Small intestine (tissue), 7 donors: ENCODE measurements at regions not wholly inside any gene's neighbourhood (a gene's known extent, or its start where the extent isn't known, plus 50 kb on each side); places are given as distances from the start of the nearest gene placed in this dataset.

Experiments used
- DNase-seq, 2 donors: peaks; one replicate each; pipeline versions ENCODE4 v3.0.0 to v3.0.0-alpha.2; 2013
- FAIRE-seq: peaks from 2 replicates; lab custom pipeline; 2012; peaks lifted over from hg19 to GRCh38; lab: Jason Lieb, UNC
- H3K27ac ChIP-seq, 3 donors: one replicate each; pipeline ENCODE4 v1.5.1; 2013; ENCODE audit warnings: low read length in 2 of 3, mild to moderate bottlenecking in 2 of 3, control low read depth in 1 of 3, inconsistent platforms in 1 of 3, low read depth in 1 of 3, moderate library complexity in 1 of 3
- H3K27me3 ChIP-seq, 3 donors: one replicate each; pipeline ENCODE4 v1.6.1; 2013; ENCODE audit warnings: low read length in 3 of 3, inconsistent platforms in 1 of 3; ENCODE audit not compliant: control insufficient read depth in 3 of 3, insufficient read depth in 3 of 3
- H3K36me3 ChIP-seq, 3 donors: one replicate each; pipeline ENCODE4 v1.6.1; 2013; ENCODE audit warnings: low read length in 3 of 3, inconsistent platforms in 1 of 3, low read depth in 1 of 3, mild to moderate bottlenecking in 1 of 3, moderate library complexity in 1 of 3; ENCODE audit not compliant: control insufficient read depth in 3 of 3, insufficient read depth in 2 of 3
- H3K4me1 ChIP-seq, 3 donors: one replicate each; pipeline ENCODE4 v1.6.1; 2013; ENCODE audit warnings: low read length in 2 of 3, inconsistent platforms in 1 of 3, low read depth in 1 of 3, mild to moderate bottlenecking in 1 of 3, moderate library complexity in 1 of 3; ENCODE audit not compliant: control insufficient read depth in 3 of 3, insufficient read depth in 2 of 3
- H3K4me3 ChIP-seq, 3 donors: one replicate each; pipeline ENCODE4 v1.5.1; 2013; ENCODE audit warnings: low read length in 3 of 3, control low read depth in 1 of 3, inconsistent platforms in 1 of 3, low read depth in 1 of 3, mild to moderate bottlenecking in 1 of 3, moderate library complexity in 1 of 3
- H3K9me3 ChIP-seq, 2 donors: one replicate each; pipeline ENCODE4 v1.6.1; 2013; ENCODE audit warnings: low read depth in 1 of 2, low read length in 1 of 2; ENCODE audit not compliant: control insufficient read depth in 2 of 2, insufficient read depth in 1 of 2
- WGBS, 3 donors: extraction: QIAGEN DNeasy Blood & Tissue Kit; methylation state at CpG; one replicate each; pipeline ENCODE4 v1.1.7; 2013; 5-methylcytosine and 5-hydroxymethylcytosine counted together
- donor health status: healthy with polysubstance abuse.
- donor health status: control.
- donor health status: control.
- donor health status: Bipolar disorder and iron deficiency.
- donor health status: healthy.

DNA sequence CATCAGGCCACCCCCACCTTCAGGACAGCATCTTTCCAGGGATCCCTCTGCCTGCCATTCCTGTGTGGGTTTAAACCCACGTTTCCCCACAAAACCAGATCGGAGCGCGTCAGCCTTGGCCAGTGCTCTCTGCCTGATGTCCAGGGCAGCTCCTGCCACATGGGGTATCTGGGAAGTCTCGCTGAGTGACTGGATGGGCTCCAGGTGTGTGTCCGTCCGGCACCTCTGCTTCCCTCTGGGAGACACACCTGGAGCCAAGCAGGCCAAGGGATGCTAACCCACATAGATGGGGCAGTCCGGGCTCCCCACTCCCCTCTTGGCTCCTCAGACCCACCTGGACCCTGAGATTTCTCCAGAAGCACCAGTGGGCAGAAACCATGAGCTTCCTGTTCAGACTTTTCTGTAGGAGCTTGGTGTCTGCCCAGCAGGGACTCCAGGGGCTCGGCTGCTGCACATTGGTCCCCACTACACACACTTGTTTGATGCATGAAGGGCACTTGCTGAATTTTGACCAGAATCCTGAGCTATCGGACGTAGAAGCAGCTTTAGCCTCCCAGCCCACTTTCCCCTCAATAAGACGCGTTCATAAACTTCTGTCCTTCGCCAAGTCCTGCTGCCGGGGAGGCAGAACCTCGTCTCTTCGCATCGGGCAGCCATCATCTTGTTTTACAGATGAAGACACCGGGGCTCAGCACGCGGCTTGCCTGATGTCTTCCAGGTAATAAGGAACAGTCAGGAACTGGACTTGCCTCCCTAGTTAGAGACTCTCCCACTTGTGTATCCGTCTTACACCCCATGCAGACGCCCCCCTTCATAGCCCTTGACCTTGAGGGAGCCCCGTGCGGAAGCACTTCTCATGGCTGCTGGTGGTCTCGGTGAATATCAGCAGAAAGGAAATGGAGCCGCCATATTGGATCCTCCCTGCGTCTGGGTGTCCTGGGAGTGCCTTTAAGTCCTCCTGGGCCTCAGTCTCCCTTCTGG, 91.6 kb upstream of the ZNF469 start:
- Histone ChIP-seq H3K27ac (no peak overlapping the region), H3K4me3 (no peak overlapping the region), H3K4me1 (no peaks in the 10 kb centered on the region), H3K27me3 (no peaks in the 10 kb centered on the region), H3K9me3 (peaks cover 0 to 15% of the 10 kb centered on the region in 2 donors), H3K36me3 (no peaks in the 10 kb centered on the region)
- DNase-seq = no peak
- FAIRE-seq = no peak
- 73 to 82% (median 79%) methylated on average over 28 of the region's 28 CpGs for WGBS, 3 donors

DNA sequence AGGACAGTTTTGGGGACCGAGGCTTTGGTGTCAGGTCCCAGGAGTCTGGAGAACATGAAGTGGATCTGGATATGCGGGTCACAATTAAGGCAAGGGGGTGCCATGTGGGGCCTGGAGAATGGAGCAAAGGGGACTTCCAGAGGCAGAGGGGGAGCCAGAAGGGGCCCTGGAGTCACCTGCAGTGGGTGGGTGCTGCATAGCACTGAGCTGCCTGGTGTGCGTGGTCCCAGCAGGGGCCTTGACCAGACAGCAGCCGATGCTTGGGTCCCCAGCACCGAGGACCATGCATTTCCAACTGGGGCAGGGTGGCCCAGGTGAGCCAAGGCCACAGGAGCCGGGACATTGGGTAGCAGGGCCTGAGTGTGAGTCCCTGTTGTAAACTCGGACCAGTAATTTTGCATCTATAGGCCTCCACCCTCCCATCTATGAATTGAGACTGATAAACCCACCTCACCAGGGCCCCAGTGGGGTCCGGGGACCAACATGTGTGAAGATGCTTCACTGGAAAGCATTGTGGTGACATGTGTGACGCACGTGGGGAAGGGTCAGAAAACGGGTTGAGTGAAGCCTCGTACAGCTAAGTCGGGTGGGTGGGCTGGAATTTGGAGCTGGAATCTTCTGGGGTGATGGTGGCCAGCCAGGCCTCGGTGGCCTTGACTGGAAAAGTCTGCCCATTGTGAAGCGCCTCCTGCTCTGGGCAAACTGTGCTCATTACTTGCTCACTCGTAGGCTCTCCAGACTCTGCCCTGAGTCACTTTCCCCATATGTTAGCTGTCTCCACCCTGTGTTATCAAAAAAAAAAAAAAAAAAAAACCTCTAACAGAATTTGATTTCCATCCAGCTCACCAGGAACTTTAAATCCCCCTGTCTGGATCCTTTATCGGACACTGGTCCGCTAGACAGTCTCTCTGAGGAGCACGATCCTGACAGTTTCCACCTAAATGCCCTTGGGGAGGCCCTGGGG, 90.5 kb upstream of the ZNF469 start:
- FAIRE-seq (no peak), DNase-seq (no peak)
- Histone ChIP-seq H3K27me3 (no peaks in the 10 kb centered on the region), H3K9me3 (peaks cover 0 to 4% of the 10 kb centered on the region in 2 donors), H3K27ac (no peak overlapping the region), H3K4me1 (no peaks in the 10 kb centered on the region), H3K36me3 (no peaks in the 10 kb centered on the region), H3K4me3 (no peak overlapping the region)
- 85 to 91% (median 86%) methylated on average over 19 of the region's 19 CpGs for WGBS, 3 donors

DNA sequence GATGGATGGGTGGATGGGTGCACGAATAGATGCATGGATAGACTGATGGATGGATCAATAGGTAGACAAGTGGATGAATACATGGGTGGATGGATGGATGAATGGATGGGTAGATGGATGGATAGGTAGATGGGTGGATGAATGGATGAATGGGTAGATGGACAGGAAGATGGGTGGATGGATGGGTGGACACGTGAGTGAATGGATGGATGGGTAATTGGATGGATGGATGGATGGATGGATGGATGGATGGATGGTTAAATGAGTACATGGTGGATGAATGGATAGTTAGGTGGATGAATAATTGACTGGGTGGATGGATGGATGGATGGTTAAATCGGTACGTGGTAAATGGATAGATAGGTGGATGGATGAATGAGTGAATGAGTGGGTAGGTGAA, 89.7 kb upstream of the ZNF469 start:
- Histone ChIP-seq H3K4me1 (no peaks in the 10 kb centered on the region), H3K4me3 (no peak overlapping the region), H3K36me3 (no peaks in the 10 kb centered on the region), H3K9me3 (no peaks in the 10 kb centered on the region), H3K27me3 (no peaks in the 10 kb centered on the region), H3K27ac (no peak overlapping the region)
- FAIRE-seq (no peak), DNase-seq (no peak)
- WGBS, 3 donors = 91 to 94% (median 92%) methylated on average over 4 of the region's 4 CpGs

DNA sequence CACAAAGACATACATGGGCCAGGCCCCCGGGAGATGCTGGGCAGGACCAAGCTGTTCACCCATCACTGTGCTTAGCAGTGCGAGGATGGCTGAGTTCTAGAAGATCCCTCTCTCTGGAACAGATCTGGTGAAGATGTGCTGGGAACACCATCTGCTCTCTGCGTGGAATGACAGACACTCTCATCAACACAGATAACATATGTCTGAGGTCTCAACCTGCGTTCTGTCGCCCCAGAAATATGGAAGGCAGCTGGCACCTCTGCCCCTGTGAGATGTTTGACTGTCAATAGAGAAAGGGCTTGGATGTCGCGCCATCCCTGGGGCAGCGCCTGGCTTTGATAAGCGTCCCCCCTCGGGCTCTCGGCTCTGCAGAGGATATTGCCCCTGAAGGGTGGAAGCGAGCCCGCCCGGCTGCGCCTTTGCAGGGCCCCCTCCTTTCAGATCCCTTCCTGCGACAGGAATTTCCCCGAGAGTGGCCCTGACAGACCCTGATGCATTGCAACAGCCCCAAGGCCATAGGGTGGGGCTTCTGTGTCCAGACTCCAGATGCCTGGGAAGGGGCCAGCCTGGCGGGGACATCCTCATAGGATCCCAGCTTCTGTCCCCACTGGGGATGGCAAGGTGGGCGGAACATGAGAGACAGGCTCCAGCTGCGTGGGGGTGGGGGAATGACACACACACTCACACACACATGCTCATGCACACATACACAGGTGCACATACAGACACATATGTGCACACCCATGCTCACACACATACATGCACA, 86.9 kb upstream of the ZNF469 start:
- Histone ChIP-seq H3K27me3 (no peaks in the 10 kb centered on the region), H3K9me3 (no peaks in the 10 kb centered on the region), H3K4me1 (no peaks in the 10 kb centered on the region), H3K36me3 (no peaks in the 10 kb centered on the region), H3K27ac (no peak overlapping the region), H3K4me3 (no peak overlapping the region)
- WGBS, 3 donors = 62 to 68% (median 64%) methylated on average over 20 of the region's 20 CpGs
- FAIRE-seq (no peak), DNase-seq (no peak)

DNA sequence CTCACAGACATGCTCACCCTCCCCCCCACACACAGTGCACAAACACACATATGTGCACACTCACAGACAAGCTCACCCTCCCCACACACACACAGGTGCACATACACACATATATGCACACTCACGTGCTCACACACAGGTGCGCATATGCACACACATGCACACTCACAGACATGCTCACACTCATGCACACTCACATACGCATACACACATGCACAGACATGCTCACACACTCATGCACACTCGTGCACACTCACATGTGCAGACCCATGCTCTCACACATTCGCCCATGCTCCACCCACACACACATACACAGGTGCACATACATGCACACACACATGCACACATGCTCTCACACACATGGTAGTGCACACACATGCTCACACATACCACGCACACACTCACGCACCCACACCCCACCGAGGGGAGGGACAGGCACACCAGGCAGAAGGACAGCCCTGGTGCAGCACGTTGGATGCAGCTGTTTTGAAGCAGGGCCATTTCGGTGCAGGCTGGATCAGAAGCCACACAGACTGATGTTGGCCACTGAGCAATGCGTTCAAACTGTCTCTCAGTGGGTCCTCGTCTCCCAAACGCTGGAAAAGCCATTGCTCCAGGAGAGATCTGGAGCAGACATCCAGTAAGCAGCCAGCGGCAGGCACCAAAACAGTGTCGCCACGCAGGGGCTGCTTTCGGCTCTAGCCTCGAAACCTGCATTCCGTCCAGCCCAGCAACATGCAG, 86.2 kb upstream of the ZNF469 start:
- WGBS, 3 donors = 78 to 81% (median 79%) methylated on average over 19 of the region's 19 CpGs
- Histone ChIP-seq H3K27me3 (no peaks in the 10 kb centered on the region), H3K9me3 (no peaks in the 10 kb centered on the region), H3K36me3 (no peaks in the 10 kb centered on the region), H3K4me1 (no peaks in the 10 kb centered on the region), H3K27ac (no peak overlapping the region), H3K4me3 (no peak overlapping the region)
- FAIRE-seq (no peak), DNase-seq (no peak)

DNA sequence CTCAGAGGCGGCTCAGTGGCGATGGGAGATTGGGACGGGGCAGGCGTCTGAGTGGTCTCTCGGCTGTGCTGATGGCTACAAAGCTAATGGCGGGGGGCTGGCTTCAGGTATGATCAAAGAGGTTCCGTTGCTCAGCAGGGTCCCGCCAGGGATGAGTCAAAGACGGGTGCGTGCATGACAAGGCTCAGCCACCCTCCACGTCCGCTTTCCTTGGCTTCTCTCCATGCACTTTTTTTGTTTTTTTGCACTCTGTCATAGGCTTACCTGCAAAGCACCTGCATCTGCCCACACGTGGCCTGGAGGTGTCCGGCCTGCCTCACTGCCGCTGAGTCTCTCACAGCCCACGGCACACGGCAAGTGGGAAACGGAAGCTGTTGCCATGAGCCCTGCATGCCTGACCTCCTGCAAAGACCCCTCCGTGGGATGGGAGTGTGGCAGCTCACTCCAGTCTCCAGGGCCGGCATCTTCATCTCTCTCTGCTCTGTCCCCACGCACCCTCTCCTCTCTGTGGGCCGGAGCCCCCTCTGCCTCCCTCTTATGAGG, 85.5 kb upstream of the ZNF469 start:
- H3K4me3 ChIP-seq = no peak overlapping the region
- DNase-seq = no peak
- H3K4me1 ChIP-seq = no peaks in the 10 kb centered on the region
- no peak overlapping the region for H3K27ac ChIP-seq
- no peaks in the 10 kb centered on the region for H3K27me3 ChIP-seq
- H3K9me3 ChIP-seq = no peaks in the 10 kb centered on the region
- FAIRE-seq = no peak
- H3K36me3 ChIP-seq = no peaks in the 10 kb centered on the region
- WGBS, 3 donors = 66 to 82% (median 70%) methylated on average over 22 of the region's 22 CpGs

DNA sequence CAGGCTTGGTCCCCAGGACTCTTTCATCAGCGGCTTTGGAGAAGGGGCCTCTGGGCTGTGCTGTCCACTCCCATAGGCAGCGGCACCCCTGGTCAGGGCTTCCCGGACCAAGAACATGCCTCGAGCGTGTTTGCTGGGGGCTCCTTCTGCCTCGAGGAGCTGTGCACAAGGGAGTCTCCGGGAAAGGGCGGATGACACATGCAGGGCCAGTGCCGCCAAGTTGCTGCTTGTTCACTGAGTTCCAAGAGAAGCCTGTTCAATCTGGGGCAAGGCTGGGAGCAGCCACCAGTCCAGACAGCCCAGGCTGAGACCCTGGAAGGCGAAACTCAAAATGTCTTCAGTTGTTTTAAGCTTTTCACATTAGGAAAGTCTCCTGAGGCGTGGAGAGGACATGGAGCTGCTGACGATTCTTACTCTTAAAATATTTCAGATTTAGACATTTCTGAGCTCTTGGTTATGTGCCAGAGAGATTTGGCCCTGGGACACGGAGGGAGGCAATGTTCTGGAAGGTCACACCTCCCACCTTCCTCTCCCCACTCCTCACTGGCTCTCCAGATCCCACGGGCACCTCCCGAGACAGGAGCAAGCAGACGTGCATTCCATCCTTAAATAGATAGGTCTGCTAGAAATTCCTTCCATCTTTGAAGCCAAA, 84.5 kb upstream of the ZNF469 start:
- H3K27ac ChIP-seq = no peak overlapping the region
- DNase-seq (no peak), FAIRE-seq (no peak)
- H3K4me3 ChIP-seq = no peak overlapping the region
- H3K4me1 ChIP-seq = no peaks in the 10 kb centered on the region
- H3K27me3 ChIP-seq = no peaks in the 10 kb centered on the region
- no peaks in the 10 kb centered on the region for H3K36me3 ChIP-seq
- H3K9me3 ChIP-seq = peaks cover 0 to 8% of the 10 kb centered on the region in 2 donors
- WGBS, 3 donors = 54 to 59% (median 54%) methylated on average over 16 of the region's 16 CpGs
